ENCODE measurements at regions not wholly inside any gene's neighbourhood (a gene's known extent, or its start where the extent isn't known, plus 50 kb on each side); places are given as distances from the start of the nearest gene placed in this dataset.
A peak's percentile ranks its signal among the peaks of the same experiment; 100 is the strongest.
"Not testable (repeated sequence)": the region's sequence is repeated elsewhere in the genome, so short reads cannot be mapped to it uniquely, and the experiment has no call there.

GRCh38 chr4:114310296-114310925 lies 288.2 kb upstream of the UGT8 start:
- peak; percentile 35 for DNase-seq

- DNase-seq, result no peak
These were observed 286.8 kb upstream of the UGT8 start for GRCh38 chr4:114311787-114312186.

- no peak for DNase-seq
These were observed 286.3 kb upstream of the UGT8 start for GRCh38 chr4:114312338-114312737.

GRCh38 chr4:114316789-114317188 lies 281.8 kb upstream of the UGT8 start:
- no peak for DNase-seq

- no peak for DNase-seq
These were observed 281.0 kb upstream of the UGT8 start for GRCh38 chr4:114317564-114317963.

- no peak for DNase-seq
These were observed 280.3 kb upstream of the UGT8 start for GRCh38 chr4:114318309-114318708.

GRCh38 chr4:114320126-114320525 lies 278.5 kb upstream of the UGT8 start:
- DNase-seq, result no peak

- DNase-seq, result no peak
These were observed 277.2 kb upstream of the UGT8 start for GRCh38 chr4:114321366-114321765.

GRCh38 chr4:114323841-114324240 lies 274.8 kb upstream of the UGT8 start:
- no peak for DNase-seq

- DNase-seq, result no peak
These were observed 272.2 kb upstream of the UGT8 start for GRCh38 chr4:114326358-114326757.

- no peak for DNase-seq
These were observed 266.5 kb upstream of the UGT8 start for GRCh38 chr4:114332119-114332518.

- DNase-seq, result not testable (repeated sequence)
These were observed 264.2 kb upstream of the UGT8 start for GRCh38 chr4:114334363-114334762.

GRCh38 chr4:114334884-114335330 lies 263.7 kb upstream of the UGT8 start:
- DNase-seq, result no peak

- no peak for DNase-seq
These were observed 263.3 kb upstream of the UGT8 start for GRCh38 chr4:114335339-114335738.

- DNase-seq, result no peak
These were observed 255.6 kb upstream of the UGT8 start for GRCh38 chr4:114343015-114343414.

GRCh38 chr4:114349543-114350175 lies 248.9 kb upstream of the UGT8 start:
- DNase-seq, result no peak

GRCh38 chr4:114358901-114359300 lies 239.7 kb upstream of the UGT8 start:
- DNase-seq, result no peak

GRCh38 chr4:114361249-114361648 lies 237.4 kb upstream of the UGT8 start:
- DNase-seq, result no peak

GRCh38 chr4:114364857-114365256 lies 233.8 kb upstream of the UGT8 start:
- no peak for DNase-seq

- no peak for DNase-seq
These were observed 233.0 kb upstream of the UGT8 start for GRCh38 chr4:114365591-114365990.

- DNase-seq, result no peak
These were observed 232.2 kb upstream of the UGT8 start for GRCh38 chr4:114366368-114366767.

GRCh38 chr4:114368751-114369150 lies 229.9 kb upstream of the UGT8 start:
- DNase-seq, result no peak

- DNase-seq, result no peak
These were observed 225.1 kb upstream of the UGT8 start for GRCh38 chr4:114373508-114373907.

- peak; percentile 17 for DNase-seq
These were observed 220.2 kb upstream of the UGT8 start for GRCh38 chr4:114378305-114378903.

Measured in eye (tissue), 1 donor.